Keratinocyte (primary cell): ENCODE measurements at regions not wholly inside any gene's neighbourhood (a gene's known extent, or its start where the extent isn't known, plus 50 kb on each side); places are given as distances from the start of the nearest gene placed in this dataset.

ENCODE experiments used
- DNase-seq: peaks from one replicate; pipeline ENCODE4 v3.0.0-alpha.2; 2011; ENCODE audit warnings: low read depth, missing footprints, low spot score
- FAIRE-seq: peaks from 2 replicates; lab custom pipeline; 2011; peaks lifted over from hg19 to GRCh38; lab: Jason Lieb, UNC
- H2AFZ ChIP-seq: 2 replicates; pipeline ENCODE4 v1.6.0; 2012; ENCODE audit warnings: low read length, control low read depth, inconsistent platforms; ENCODE audit not compliant: control insufficient read depth
- H3K27ac ChIP-seq: 2 replicates; pipeline ENCODE4 v1.5.1; 2011; ENCODE audit warnings: low read length; ENCODE audit not compliant: control insufficient read depth, insufficient read depth
- H3K27me3 ChIP-seq: 3 replicates; pipeline ENCODE4 v1.6.0; 2011; ENCODE audit warnings: low read length; ENCODE audit not compliant: control insufficient read depth, insufficient read depth; ENCODE audit errors: extremely low read depth
- H3K36me3 ChIP-seq, 2 experiments: 2 replicates in 1 of 2; 3 replicates in 1 of 2; pipeline ENCODE4 v1.5.1; 2011; ENCODE audit warnings: low read length in 2 of 2, mild to moderate bottlenecking in 1 of 2; ENCODE audit not compliant: control insufficient read depth in 2 of 2, insufficient read depth in 2 of 2; ENCODE audit errors: extremely low read depth in 1 of 2
- H3K4me1 ChIP-seq: 3 replicates; pipeline ENCODE4 v1.5.1; 2011; ENCODE audit warnings: low read length; ENCODE audit not compliant: control insufficient read depth, insufficient read depth; ENCODE audit errors: extremely low read depth
- H3K4me2 ChIP-seq: 3 replicates; pipeline ENCODE4 v1.6.0; 2011; ENCODE audit warnings: low read depth, low read length; ENCODE audit not compliant: control insufficient read depth, insufficient read depth; ENCODE audit errors: extremely low read depth
- H3K4me3 ChIP-seq, 3 experiments: fragments of 200-600 bp in 1 of 3; sonication (generic) in 1 of 3; 2 replicates in 2 of 3; 3 replicates in 1 of 3; pipeline ENCODE4 v1.5.1; 2011 to 2016; ENCODE audit warnings: low read length in 3 of 3, mild to moderate bottlenecking in 3 of 3, control low read depth in 2 of 3, inconsistent platforms in 1 of 3, low read depth in 1 of 3, mixed read lengths in 1 of 3, mixed run types in 1 of 3, moderate library complexity in 1 of 3; ENCODE audit not compliant: control insufficient read depth in 2 of 3, insufficient read depth in 2 of 3; ENCODE audit errors: extremely low read depth in 1 of 3
- H3K79me2 ChIP-seq: 2 replicates; pipeline ENCODE4 v1.6.0; 2012; ENCODE audit warnings: low read length; ENCODE audit not compliant: control insufficient read depth, insufficient read depth
- H3K9ac ChIP-seq: 3 replicates; pipeline ENCODE4 v1.6.0; 2011; ENCODE audit warnings: low read length; ENCODE audit not compliant: control insufficient read depth, insufficient read depth; ENCODE audit errors: extremely low read depth
- H3K9me1 ChIP-seq: 3 replicates; pipeline ENCODE4 v1.6.0; 2011; ENCODE audit warnings: low read length; ENCODE audit not compliant: control insufficient read depth, insufficient read depth; ENCODE audit errors: extremely low read depth
- H3K9me3 ChIP-seq: 2 replicates; pipeline ENCODE4 v1.5.1; 2012; ENCODE audit warnings: low read depth, low read length; ENCODE audit not compliant: control insufficient read depth
- H4K20me1 ChIP-seq: 3 replicates; pipeline ENCODE4 v1.6.0; 2011; ENCODE audit warnings: low read length; ENCODE audit not compliant: control insufficient read depth, insufficient read depth; ENCODE audit errors: extremely low read depth
- EZH2 ChIP-seq: IDR thresholded peaks from one replicate; pipeline ENCODE4 v1.6.1; 2012; ENCODE audit warnings: inconsistent platforms, mild to moderate bottlenecking, low read length, moderate library complexity
- dilution Hi-C: fragments of 300-500 bp; cut with MboI; formaldehyde crosslinking; loops from one replicate; pipeline ENCODE4 v1.7.0; 2020; ENCODE audit warnings: low sequenced_read_pairs; ENCODE audit not compliant: extremely low pct_ligation_motif_present
- TF ChIP-seq, protein P1 (sequence below), 3 experiments: IDR thresholded peaks in 1 of 3; conservative IDR thresholded peaks in 1 of 3; optimal IDR thresholded peaks in 1 of 3; 2 replicates in 2 of 3; 3 replicates in 1 of 3; pipeline versions ENCODE3 to v1.5.1; 2011; ENCODE audit warnings: low read length in 3 of 3, mild to moderate bottlenecking in 3 of 3, moderate library complexity in 2 of 3, control low read depth in 1 of 3, inconsistent platforms in 1 of 3; ENCODE audit not compliant: insufficient read depth in 2 of 3; ENCODE audit errors: extremely low read depth in 1 of 3

GRCh38 chr6:235763-236360 lies 56.4 kb upstream of the DUSP22 start:
- dilution Hi-C loops: no loop called here
- H3K36me3 ChIP-seq: no peaks in the 10 kb centered on the region
- peak overlapping the region; percentile 26 for H3K9ac ChIP-seq
- H3K9me1 ChIP-seq: no peaks in the 10 kb centered on the region
- no peak for TF ChIP-seq EZH2
- TF ChIP-seq, protein P1, sequence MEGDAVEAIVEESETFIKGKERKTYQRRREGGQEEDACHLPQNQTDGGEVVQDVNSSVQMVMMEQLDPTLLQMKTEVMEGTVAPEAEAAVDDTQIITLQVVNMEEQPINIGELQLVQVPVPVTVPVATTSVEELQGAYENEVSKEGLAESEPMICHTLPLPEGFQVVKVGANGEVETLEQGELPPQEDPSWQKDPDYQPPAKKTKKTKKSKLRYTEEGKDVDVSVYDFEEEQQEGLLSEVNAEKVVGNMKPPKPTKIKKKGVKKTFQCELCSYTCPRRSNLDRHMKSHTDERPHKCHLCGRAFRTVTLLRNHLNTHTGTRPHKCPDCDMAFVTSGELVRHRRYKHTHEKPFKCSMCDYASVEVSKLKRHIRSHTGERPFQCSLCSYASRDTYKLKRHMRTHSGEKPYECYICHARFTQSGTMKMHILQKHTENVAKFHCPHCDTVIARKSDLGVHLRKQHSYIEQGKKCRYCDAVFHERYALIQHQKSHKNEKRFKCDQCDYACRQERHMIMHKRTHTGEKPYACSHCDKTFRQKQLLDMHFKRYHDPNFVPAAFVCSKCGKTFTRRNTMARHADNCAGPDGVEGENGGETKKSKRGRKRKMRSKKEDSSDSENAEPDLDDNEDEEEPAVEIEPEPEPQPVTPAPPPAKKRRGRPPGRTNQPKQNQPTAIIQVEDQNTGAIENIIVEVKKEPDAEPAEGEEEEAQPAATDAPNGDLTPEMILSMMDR (optimal IDR thresholded peaks at IDR 0.05 in 1 of 3, IDR thresholded peaks at IDR 0.05 in 1 of 3, conservative IDR thresholded peaks at IDR 0.05 in 1 of 3; ENCODE audit: extremely low read depth in 1 of 3, insufficient read depth in 2 of 3, low read length in 3 of 3): no peak
- H3K4me3 ChIP-seq: peak overlapping the region in 2 of 3 experiments; percentile 37 to 55
- no peaks in the 10 kb centered on the region for H3K4me1 ChIP-seq
- H3K27me3 ChIP-seq: no peaks in the 10 kb centered on the region
- FAIRE-seq (no peak), DNase-seq (no peak)
- no peaks in the 10 kb centered on the region for H3K9me3 ChIP-seq
- peak overlapping the region; percentile 94 for H2AFZ ChIP-seq
- H4K20me1 ChIP-seq: no peaks in the 10 kb centered on the region
- no peak overlapping the region for H3K27ac ChIP-seq
- H3K4me2 ChIP-seq: peak overlapping the region; percentile 50
- no peaks in the 10 kb centered on the region for H3K79me2 ChIP-seq

- Histone ChIP-seq H2AFZ (no peak overlapping the region), H3K79me2 (no peaks in the 10 kb centered on the region), H3K27me3 (no peaks in the 10 kb centered on the region), H3K4me1 (no peaks in the 10 kb centered on the region), H3K36me3 (no peaks in the 10 kb centered on the region), H3K9me1 (no peaks in the 10 kb centered on the region), H3K27ac (no peak overlapping the region), H4K20me1 (no peaks in the 10 kb centered on the region), H3K4me3 (no peak overlapping the region), H3K9me3 (no peaks in the 10 kb centered on the region), H3K9ac (no peak overlapping the region), H3K4me2 (no peak overlapping the region)
- FAIRE-seq (no peak), DNase-seq (no peak)
- dilution Hi-C loops: no loop called here
- TF ChIP-seq EZH2: no peak
- TF ChIP-seq, protein P1 (optimal IDR thresholded peaks at IDR 0.05 in 1 of 3, IDR thresholded peaks at IDR 0.05 in 1 of 3, conservative IDR thresholded peaks at IDR 0.05 in 1 of 3; ENCODE audit: extremely low read depth in 1 of 3, insufficient read depth in 2 of 3, low read length in 3 of 3): no peak
Measured at GRCh38 chr6:236519-236918, 55.8 kb upstream of the DUSP22 start.
